ENCODE measurements at regions not wholly inside any gene's neighbourhood (a gene's known extent, or its start where the extent isn't known, plus 50 kb on each side); places are given as distances from the start of the nearest gene placed in this dataset.

DNA sequence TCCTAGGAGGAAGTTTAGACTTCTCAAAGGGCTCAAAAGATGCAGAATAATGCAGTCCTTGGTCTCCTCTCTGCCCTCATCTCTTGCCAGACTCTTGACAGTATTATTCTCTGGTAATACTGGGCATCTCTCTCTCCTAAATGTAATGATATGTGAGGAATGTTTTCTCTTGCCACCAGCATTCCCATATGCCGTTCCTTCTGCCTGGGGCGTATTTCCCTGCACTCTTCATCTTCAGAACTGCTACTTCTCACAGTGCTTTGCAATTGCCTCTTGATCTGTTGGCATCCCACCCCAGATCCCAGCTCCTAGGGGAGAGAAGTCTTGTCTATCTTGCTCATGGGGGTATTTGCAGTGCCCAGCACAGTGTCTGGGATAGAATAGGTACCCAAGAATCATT is 107.4 kb downstream of the RASSF10 start:
- TF ChIP-seq ZNF239 (tag by site-specific recombination; IDR thresholded peaks at IDR 0.05) (no peak), ZNF354C (tag by site-specific recombination; IDR thresholded peaks at IDR 0.05; ENCODE audit: borderline replicate concordance, low read depth) (no peak), KLF9 (tag by site-specific recombination; IDR thresholded peaks at IDR 0.05; ENCODE audit: low read depth) (no peak), ZNF184 (tag by site-specific recombination; IDR thresholded peaks at IDR 0.05) (no peak), ZBTB21 (tag by site-specific recombination; IDR thresholded peaks at IDR 0.05) (no peak), ZNF24 (tag by site-specific recombination; IDR thresholded peaks at IDR 0.05) (no peak), BCL11A (tag by site-specific recombination; IDR thresholded peaks at IDR 0.05; ENCODE audit: low read depth) (no peak)
- TF ChIP-seq, protein P1, sequence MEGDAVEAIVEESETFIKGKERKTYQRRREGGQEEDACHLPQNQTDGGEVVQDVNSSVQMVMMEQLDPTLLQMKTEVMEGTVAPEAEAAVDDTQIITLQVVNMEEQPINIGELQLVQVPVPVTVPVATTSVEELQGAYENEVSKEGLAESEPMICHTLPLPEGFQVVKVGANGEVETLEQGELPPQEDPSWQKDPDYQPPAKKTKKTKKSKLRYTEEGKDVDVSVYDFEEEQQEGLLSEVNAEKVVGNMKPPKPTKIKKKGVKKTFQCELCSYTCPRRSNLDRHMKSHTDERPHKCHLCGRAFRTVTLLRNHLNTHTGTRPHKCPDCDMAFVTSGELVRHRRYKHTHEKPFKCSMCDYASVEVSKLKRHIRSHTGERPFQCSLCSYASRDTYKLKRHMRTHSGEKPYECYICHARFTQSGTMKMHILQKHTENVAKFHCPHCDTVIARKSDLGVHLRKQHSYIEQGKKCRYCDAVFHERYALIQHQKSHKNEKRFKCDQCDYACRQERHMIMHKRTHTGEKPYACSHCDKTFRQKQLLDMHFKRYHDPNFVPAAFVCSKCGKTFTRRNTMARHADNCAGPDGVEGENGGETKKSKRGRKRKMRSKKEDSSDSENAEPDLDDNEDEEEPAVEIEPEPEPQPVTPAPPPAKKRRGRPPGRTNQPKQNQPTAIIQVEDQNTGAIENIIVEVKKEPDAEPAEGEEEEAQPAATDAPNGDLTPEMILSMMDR (tag by site-specific recombination; IDR thresholded peaks at IDR 0.05), result no peak
- TF ChIP-seq, protein P2, sequence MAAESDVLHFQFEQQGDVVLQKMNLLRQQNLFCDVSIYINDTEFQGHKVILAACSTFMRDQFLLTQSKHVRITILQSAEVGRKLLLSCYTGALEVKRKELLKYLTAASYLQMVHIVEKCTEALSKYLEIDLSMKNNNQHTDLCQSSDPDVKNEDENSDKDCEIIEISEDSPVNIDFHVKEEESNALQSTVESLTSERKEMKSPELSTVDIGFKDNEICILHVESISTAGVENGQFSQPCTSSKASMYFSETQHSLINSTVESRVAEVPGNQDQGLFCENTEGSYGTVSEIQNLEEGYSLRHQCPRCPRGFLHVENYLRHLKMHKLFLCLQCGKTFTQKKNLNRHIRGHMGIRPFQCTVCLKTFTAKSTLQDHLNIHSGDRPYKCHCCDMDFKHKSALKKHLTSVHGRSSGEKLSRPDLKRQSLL (tag by site-specific recombination; IDR thresholded peaks at IDR 0.05), result no peak
- TF ChIP-seq, protein P3, sequence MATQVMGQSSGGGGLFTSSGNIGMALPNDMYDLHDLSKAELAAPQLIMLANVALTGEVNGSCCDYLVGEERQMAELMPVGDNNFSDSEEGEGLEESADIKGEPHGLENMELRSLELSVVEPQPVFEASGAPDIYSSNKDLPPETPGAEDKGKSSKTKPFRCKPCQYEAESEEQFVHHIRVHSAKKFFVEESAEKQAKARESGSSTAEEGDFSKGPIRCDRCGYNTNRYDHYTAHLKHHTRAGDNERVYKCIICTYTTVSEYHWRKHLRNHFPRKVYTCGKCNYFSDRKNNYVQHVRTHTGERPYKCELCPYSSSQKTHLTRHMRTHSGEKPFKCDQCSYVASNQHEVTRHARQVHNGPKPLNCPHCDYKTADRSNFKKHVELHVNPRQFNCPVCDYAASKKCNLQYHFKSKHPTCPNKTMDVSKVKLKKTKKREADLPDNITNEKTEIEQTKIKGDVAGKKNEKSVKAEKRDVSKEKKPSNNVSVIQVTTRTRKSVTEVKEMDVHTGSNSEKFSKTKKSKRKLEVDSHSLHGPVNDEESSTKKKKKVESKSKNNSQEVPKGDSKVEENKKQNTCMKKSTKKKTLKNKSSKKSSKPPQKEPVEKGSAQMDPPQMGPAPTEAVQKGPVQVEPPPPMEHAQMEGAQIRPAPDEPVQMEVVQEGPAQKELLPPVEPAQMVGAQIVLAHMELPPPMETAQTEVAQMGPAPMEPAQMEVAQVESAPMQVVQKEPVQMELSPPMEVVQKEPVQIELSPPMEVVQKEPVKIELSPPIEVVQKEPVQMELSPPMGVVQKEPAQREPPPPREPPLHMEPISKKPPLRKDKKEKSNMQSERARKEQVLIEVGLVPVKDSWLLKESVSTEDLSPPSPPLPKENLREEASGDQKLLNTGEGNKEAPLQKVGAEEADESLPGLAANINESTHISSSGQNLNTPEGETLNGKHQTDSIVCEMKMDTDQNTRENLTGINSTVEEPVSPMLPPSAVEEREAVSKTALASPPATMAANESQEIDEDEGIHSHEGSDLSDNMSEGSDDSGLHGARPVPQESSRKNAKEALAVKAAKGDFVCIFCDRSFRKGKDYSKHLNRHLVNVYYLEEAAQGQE (tag by site-specific recombination; IDR thresholded peaks at IDR 0.05), result no peak
- TF ChIP-seq, protein P4, sequence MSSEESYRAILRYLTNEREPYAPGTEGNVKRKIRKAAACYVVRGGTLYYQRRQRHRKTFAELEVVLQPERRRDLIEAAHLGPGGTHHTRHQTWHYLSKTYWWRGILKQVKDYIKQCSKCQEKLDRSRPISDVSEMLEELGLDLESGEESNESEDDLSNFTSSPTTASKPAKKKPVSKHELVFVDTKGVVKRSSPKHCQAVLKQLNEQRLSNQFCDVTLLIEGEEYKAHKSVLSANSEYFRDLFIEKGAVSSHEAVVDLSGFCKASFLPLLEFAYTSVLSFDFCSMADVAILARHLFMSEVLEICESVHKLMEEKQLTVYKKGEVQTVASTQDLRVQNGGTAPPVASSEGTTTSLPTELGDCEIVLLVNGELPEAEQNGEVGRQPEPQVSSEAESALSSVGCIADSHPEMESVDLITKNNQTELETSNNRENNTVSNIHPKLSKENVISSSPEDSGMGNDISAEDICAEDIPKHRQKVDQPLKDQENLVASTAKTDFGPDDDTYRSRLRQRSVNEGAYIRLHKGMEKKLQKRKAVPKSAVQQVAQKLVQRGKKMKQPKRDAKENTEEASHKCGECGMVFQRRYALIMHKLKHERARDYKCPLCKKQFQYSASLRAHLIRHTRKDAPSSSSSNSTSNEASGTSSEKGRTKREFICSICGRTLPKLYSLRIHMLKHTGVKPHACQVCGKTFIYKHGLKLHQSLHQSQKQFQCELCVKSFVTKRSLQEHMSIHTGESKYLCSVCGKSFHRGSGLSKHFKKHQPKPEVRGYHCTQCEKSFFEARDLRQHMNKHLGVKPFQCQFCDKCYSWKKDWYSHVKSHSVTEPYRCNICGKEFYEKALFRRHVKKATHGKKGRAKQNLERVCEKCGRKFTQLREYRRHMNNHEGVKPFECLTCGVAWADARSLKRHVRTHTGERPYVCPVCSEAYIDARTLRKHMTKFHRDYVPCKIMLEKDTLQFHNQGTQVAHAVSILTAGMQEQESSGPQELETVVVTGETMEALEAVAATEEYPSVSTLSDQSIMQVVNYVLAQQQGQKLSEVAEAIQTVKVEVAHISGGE (tag by site-specific recombination; conservative IDR thresholded peaks at IDR 0.05; ENCODE audit: low read depth), result no peak

Data from HEK293 (cell line).